ENCODE measurements at regions not wholly inside any gene's neighbourhood (a gene's known extent, or its start where the extent isn't known, plus 50 kb on each side); places are given as distances from the start of the nearest gene placed in this dataset.

GRCh38 chr3:190790185-190790584 is 72.3 kb downstream of the GMNC start:
- H3K4me1 ChIP-seq = no peaks in the 10 kb centered on the region
- intact Hi-C loops (cut with DNase I) = no loop called here
- H3K27ac ChIP-seq = no peak overlapping the region
- H3K4me3 ChIP-seq = no peak overlapping the region
- no peaks in the 10 kb centered on the region for H3K36me3 ChIP-seq (ENCODE audit: insufficient read depth in 1 of 2, low read depth in 1 of 2)
- 36 to 41% (median 39%) methylated on average over 1 of the region's 1 CpG for WGBS, 3 donors
- ATAC-seq = no peak
- no peaks in the 10 kb centered on the region for H3K9me3 ChIP-seq
- H3K27me3 ChIP-seq (ENCODE audit: insufficient read depth in 3 of 3, low read length in 2 of 3) = no peaks in the 10 kb centered on the region
- no peak for DNase-seq
- no peak for TF ChIP-seq CTCF (IDR thresholded peaks at IDR 0.05)

GRCh38 chr3:190786898-190787297 is 75.6 kb downstream of the GMNC start:
- ATAC-seq (no peak), DNase-seq (no peak)
- no peak for TF ChIP-seq CTCF (IDR thresholded peaks at IDR 0.05)
- Histone ChIP-seq H3K36me3 (ENCODE audit: insufficient read depth in 1 of 2, low read depth in 1 of 2) (no peaks in the 10 kb centered on the region), H3K9me3 (no peaks in the 10 kb centered on the region), H3K27me3 (ENCODE audit: insufficient read depth in 3 of 3, low read length in 2 of 3) (no peaks in the 10 kb centered on the region), H3K4me3 (no peak overlapping the region), H3K27ac (no peak overlapping the region), H3K4me1 (no peaks in the 10 kb centered on the region)
- 79 to 88% (median 81%) methylated on average over 3 of the region's 3 CpGs for WGBS, 3 donors
- intact Hi-C loops (cut with DNase I) = no loop called here

GRCh38 chr3:190785047-190785446 is 77.4 kb downstream of the GMNC start:
- DNase-seq (no peak), ATAC-seq (no peak)
- no peak for TF ChIP-seq CTCF (IDR thresholded peaks at IDR 0.05)
- no peaks in the 10 kb centered on the region for H3K27me3 ChIP-seq (ENCODE audit: insufficient read depth in 3 of 3, low read length in 2 of 3)
- no peak overlapping the region for H3K27ac ChIP-seq
- whole genome bisulfite sequencing, 3 donors = 88 to 93% (median 91%) methylated on average over 4 of the region's 4 CpGs
- H3K4me3 ChIP-seq = no peak overlapping the region
- no peaks in the 10 kb centered on the region for H3K9me3 ChIP-seq
- no peaks in the 10 kb centered on the region for H3K4me1 ChIP-seq
- H3K36me3 ChIP-seq (ENCODE audit: insufficient read depth in 1 of 2, low read depth in 1 of 2) = no peaks in the 10 kb centered on the region
- intact Hi-C loops (cut with DNase I) = no loop called here

GRCh38 chr3:190780524-190780923 is 82.0 kb downstream of the GMNC start:
- no peaks in the 10 kb centered on the region for H3K9me3 ChIP-seq
- no peak for TF ChIP-seq CTCF (IDR thresholded peaks at IDR 0.05)
- intact Hi-C loops (cut with DNase I) = no loop called here
- no peaks in the 10 kb centered on the region for H3K4me1 ChIP-seq
- WGBS, 3 donors = 84 to 86% (median 85%) methylated on average over 3 of the region's 3 CpGs
- H3K27ac ChIP-seq = no peak overlapping the region
- no peak for DNase-seq
- H3K36me3 ChIP-seq (ENCODE audit: insufficient read depth in 1 of 2, low read depth in 1 of 2) = no peaks in the 10 kb centered on the region
- no peak overlapping the region for H3K4me3 ChIP-seq
- H3K27me3 ChIP-seq (ENCODE audit: insufficient read depth in 3 of 3, low read length in 2 of 3) = no peaks in the 10 kb centered on the region
- ATAC-seq = no peak

GRCh38 chr3:190774633-190775032 is 87.9 kb downstream of the GMNC start:
- intact Hi-C loops (cut with DNase I) = no loop called here
- Histone ChIP-seq H3K9me3 (peaks cover 9% of the 10 kb centered on the region), H3K27ac (no peak overlapping the region), H3K36me3 (ENCODE audit: insufficient read depth in 1 of 2, low read depth in 1 of 2) (no peaks in the 10 kb centered on the region), H3K27me3 (ENCODE audit: insufficient read depth in 3 of 3, low read length in 2 of 3) (no peaks in the 10 kb centered on the region), H3K4me3 (no peak overlapping the region), H3K4me1 (no peaks in the 10 kb centered on the region)
- ATAC-seq = no peak
- DNase-seq = no peak
- no peak for TF ChIP-seq CTCF (IDR thresholded peaks at IDR 0.05)
